Neural progenitor cell (in vitro differentiated cells): ENCODE measurements at regions not wholly inside any gene's neighbourhood (a gene's known extent, or its start where the extent isn't known, plus 50 kb on each side); places are given as distances from the start of the nearest gene placed in this dataset.

Experiments used
- CTCF ChIP-seq: fragments of 200-600 bp; sonication (generic); IDR thresholded peaks from 2 replicates; pipeline ENCODE4 v1.5.1; 2017; ENCODE audit warnings: antibody characterized with exemption, mild to moderate bottlenecking
- EZH2phosphoT487 ChIP-seq: fragments of 200-600 bp; sonication (generic); IDR thresholded peaks from 2 replicates; pipeline ENCODE4 v1.6.1; 2017; ENCODE audit warnings: antibody characterized with exemption

GRCh38 chr1:175884369-175884768 lies 141.0 kb upstream of the TNR start:
- TF ChIP-seq CTCF (no peak), EZH2phosphoT487 (no peak)
